ENCODE measurements at regions not wholly inside any gene's neighbourhood (a gene's known extent, or its start where the extent isn't known, plus 50 kb on each side); places are given as distances from the start of the nearest gene placed in this dataset.
"Not testable (repeated sequence)": the region's sequence is repeated elsewhere in the genome, so short reads cannot be mapped to it uniquely, and the experiment has no call there.

DNA sequence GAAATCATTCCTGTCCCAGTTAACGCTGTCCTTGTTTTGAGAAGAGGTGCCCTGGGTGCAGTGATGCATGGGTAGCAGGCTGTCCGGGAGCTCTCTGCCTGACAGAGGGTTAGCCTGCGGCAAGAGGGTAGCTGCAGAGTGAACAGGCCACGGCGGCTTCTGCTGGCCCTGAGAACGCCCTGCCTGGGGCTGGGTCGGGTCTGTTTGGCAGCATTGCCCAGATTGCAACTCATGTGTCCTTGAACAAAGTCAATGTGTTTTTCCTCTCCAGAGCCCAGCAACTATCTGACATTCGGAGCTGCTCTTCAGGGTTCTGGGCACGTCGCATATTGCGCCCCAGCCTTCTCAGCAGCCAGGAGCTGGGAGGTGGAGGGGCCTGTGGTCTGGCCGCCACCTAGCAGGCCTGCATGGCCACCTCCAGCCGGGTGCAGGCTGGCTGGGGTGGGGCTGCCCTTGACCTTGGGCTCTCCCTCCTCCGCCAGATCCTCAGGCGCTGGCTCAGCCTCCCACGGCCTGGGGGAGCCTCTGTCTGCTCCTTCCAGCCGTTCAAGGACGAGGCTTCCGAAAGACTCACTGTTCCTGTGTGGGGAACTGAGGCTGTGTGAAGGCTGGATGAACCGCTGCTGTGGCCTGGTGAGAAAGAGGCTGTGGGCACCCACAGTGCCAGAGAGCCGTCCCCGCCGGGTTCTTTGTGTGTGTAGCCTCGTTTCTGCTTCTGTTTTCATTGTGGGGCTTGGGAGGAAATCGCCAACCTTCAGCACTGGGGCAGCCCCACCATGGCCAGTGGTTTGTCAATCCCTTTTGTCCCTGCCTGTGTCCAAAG lies 146.7 kb downstream of the NPIPB11 start:
- TF ChIP-seq ZNF239 (tag by site-specific recombination; IDR thresholded peaks at IDR 0.05); ZNF24 (tag by site-specific recombination; IDR thresholded peaks at IDR 0.05); ZNF23 (tag by site-specific recombination; IDR thresholded peaks at IDR 0.05; ENCODE audit: borderline replicate concordance); ZBTB7A (tag by site-specific recombination; IDR thresholded peaks at IDR 0.05; ENCODE audit: low read depth); ZNF416 (tag by site-specific recombination; IDR thresholded peaks at IDR 0.05); ZNF121 (tag by site-specific recombination; IDR thresholded peaks at IDR 0.05): not testable (repeated sequence)
- TF ChIP-seq, protein P1, sequence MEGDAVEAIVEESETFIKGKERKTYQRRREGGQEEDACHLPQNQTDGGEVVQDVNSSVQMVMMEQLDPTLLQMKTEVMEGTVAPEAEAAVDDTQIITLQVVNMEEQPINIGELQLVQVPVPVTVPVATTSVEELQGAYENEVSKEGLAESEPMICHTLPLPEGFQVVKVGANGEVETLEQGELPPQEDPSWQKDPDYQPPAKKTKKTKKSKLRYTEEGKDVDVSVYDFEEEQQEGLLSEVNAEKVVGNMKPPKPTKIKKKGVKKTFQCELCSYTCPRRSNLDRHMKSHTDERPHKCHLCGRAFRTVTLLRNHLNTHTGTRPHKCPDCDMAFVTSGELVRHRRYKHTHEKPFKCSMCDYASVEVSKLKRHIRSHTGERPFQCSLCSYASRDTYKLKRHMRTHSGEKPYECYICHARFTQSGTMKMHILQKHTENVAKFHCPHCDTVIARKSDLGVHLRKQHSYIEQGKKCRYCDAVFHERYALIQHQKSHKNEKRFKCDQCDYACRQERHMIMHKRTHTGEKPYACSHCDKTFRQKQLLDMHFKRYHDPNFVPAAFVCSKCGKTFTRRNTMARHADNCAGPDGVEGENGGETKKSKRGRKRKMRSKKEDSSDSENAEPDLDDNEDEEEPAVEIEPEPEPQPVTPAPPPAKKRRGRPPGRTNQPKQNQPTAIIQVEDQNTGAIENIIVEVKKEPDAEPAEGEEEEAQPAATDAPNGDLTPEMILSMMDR (tag by site-specific recombination; IDR thresholded peaks at IDR 0.05): not testable (repeated sequence)
- TF ChIP-seq, protein P2, sequence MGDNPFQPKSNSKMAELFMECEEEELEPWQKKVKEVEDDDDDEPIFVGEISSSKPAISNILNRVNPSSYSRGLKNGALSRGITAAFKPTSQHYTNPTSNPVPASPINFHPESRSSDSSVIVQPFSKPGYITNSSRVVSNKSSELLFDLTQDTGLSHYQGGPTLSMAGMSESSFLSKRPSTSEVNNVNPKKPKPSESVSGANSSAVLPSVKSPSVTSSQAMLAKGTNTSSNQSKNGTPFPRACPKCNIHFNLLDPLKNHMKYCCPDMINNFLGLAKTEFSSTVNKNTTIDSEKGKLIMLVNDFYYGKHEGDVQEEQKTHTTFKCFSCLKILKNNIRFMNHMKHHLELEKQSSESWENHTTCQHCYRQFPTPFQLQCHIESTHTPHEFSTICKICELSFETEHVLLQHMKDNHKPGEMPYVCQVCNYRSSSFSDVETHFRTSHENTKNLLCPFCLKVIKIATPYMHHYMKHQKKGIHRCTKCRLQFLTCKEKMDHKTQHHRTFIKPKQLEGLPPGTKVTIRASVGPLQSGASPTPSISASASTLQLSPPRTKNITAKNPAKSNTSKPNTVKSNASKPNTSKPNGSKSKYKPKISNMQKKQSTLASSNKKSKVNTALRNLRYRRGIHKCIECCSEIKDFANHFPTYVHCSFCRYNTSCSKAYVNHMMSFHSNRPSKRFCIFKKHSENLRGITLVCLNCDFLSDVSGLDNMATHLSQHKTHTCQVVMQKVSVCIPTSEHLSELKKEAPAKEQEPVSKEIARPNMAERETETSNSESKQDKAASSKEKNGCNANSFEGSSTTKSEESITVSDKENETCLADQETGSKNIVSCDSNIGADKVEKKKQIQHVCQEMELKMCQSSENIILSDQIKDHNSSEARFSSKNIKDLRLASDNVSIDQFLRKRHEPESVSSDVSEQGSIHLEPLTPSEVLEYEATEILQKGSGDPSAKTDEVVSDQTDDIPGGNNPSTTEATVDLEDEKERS (tag by site-specific recombination; IDR thresholded peaks at IDR 0.05): not testable (repeated sequence)
